HL-60 (cell line): ENCODE measurements at regions not wholly inside any gene's neighbourhood (a gene's known extent, or its start where the extent isn't known, plus 50 kb on each side); places are given as distances from the start of the nearest gene placed in this dataset.

Experiments used
- DNase-seq, 2 experiments: peaks; one replicate each; pipeline ENCODE4 v3.0.0-alpha.2; 2010 to 2020; ENCODE audit warnings: low read depth in 1 of 2, low spot score in 1 of 2
- H3K27ac ChIP-seq: fragments of 250-450 bp; sonication (Bioruptor Pico); replicated peaks from 2 replicates; pipeline ENCODE4 v1.5.1; 2020; ENCODE audit warnings: mild to moderate bottlenecking, moderate library complexity
- H3K27me3 ChIP-seq: fragments of 250-450 bp; sonication (Bioruptor Pico); 2 replicates; pipeline ENCODE4 v1.5.1; 2021; ENCODE audit warnings: mild to moderate bottlenecking, moderate library complexity; ENCODE audit not compliant: insufficient read depth, poor library complexity, severe bottlenecking
- H3K4me3 ChIP-seq: replicated peaks from 2 replicates; pipeline ENCODE4 v1.5.1; 2011; ENCODE audit warnings: mild to moderate bottlenecking, control low read depth, low read length; ENCODE audit not compliant: insufficient read depth
- CTCF ChIP-seq: IDR thresholded peaks from one replicate; pipeline ENCODE4 v1.5.1; 2011; ENCODE audit warnings: low read length, control low read depth, inconsistent platforms; ENCODE audit not compliant: insufficient read depth
- GABPA ChIP-seq: IDR thresholded peaks from 2 replicates; pipeline ENCODE4 v1.6.1; 2012; ENCODE audit warnings: low read depth
- POLR2AphosphoS5 ChIP-seq: IDR thresholded peaks from 2 replicates; pipeline ENCODE4 v1.6.1; 2012; ENCODE audit warnings: low read depth
- REST ChIP-seq: IDR thresholded peaks from 2 replicates; pipeline ENCODE4 v1.6.1; 2012; ENCODE audit warnings: low read depth; ENCODE audit not compliant: insufficient replicate concordance
- SPI1 ChIP-seq: IDR thresholded peaks from 2 replicates; pipeline ENCODE4 v1.6.1; 2012; ENCODE audit warnings: low read depth, mild to moderate bottlenecking, borderline replicate concordance

- Histone ChIP-seq H3K27me3 (no peaks in the 10 kb centered on the region), H3K4me3 (no peak overlapping the region), H3K27ac (no peak overlapping the region)
- no peak for DNase-seq
- no peak for TF ChIP-seq CTCF
- TF ChIP-seq SPI1, result no peak
- no peak for TF ChIP-seq GABPA
- TF ChIP-seq POLR2AphosphoS5, result no peak
- TF ChIP-seq REST, result no peak
These were observed 563.6 kb upstream of the NEGR1 start for GRCh38 chr1:72845981-72846380.

- no peak for DNase-seq
These were observed 563.0 kb upstream of the NEGR1 start for GRCh38 chr1:72845381-72845780.

GRCh38 chr1:72837781-72838180, 555.4 kb upstream of the NEGR1 start:
- no peak for DNase-seq
- Histone ChIP-seq H3K27me3 (no peaks in the 10 kb centered on the region), H3K4me3 (no peak overlapping the region), H3K27ac (no peak overlapping the region)
- TF ChIP-seq REST (no peak), GABPA (no peak), POLR2AphosphoS5 (no peak), SPI1 (no peak), CTCF (no peak)

More at GRCh38 chr1:72845381-72845780, 563.0 kb upstream of the NEGR1 start:
- Histone ChIP-seq H3K27ac (no peak overlapping the region), H3K27me3 (no peaks in the 10 kb centered on the region), H3K4me3 (no peak overlapping the region)
- no peak for TF ChIP-seq POLR2AphosphoS5
- TF ChIP-seq GABPA, result no peak
- TF ChIP-seq SPI1, result no peak
- no peak for TF ChIP-seq CTCF
- TF ChIP-seq REST, result no peak
